HG02798 (cell line): ENCODE measurements at regions not wholly inside any gene's neighbourhood (a gene's known extent, or its start where the extent isn't known, plus 50 kb on each side); places are given as distances from the start of the nearest gene placed in this dataset.

Experiments
- ATAC-seq: cut with Tn5 transposase; IDR thresholded peaks from one replicate; pipeline ENCODE4 v1.9.1; 2021; ENCODE audit warnings: mild to moderate bottlenecking; ENCODE audit not compliant: unreplicated experiment, poor library complexity

DNA sequence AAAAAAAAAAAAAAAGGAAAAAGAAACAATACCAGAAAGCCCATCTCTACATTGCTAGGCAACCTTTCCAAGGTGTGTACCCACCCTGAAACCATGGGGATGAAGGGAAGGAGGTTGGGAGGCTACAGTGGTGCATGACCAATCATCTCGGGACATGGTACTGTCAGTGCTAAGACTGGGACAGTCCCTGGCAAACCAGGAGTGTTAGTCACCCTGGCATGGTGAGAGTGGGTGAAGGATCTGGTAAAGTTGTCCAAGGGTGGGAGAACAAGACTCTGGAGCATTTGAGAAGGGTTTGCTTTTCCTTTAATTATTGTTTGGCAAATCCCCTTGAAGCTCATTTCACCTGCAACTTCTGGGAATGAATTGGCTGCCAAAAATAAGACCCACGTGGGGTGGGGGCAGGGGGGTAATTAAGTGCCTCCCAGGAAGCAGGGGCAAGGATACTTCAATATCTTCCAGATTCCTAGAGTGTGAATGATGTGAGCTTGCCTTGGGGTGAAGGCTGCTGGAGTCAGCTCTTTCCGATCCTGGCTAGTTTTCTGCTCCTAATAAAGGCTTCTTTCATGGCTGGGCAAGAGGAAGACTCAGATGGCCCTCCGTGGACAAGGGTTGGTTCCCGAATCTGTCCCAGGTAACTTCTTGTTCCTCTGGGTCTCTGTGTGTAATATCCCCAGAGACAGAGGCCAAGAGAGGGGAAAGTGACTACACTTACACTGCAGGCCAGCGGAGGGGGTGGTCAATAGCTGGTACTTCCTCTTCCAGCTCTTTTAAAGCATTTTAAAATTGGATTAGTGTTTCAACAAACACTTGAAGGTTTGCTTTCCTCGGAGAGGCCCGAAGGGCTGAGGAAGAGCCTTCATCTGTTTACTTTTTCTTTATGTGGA lies 61.6 kb upstream of the SPRY4 start:
- ATAC-seq = no peak

DNA sequence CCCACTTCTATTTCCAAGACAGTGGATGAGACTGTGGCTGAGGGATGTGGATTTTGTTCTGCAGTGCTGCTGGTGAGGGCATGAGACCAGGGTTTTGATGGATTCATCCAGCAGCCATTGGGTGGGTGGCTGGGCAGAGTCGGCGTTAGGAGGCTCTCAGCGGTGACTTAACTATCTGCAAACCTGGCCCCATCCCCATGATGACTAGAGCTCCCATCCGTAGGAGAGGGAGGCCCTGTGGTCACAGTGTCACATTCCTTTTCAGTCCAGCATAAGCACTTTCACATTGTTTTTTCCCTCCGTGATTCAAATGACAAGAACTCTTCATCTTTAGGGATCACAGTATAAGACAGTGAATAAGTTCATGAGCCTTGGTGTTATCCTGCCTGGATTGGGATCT lies 60.4 kb upstream of the SPRY4 start:
- ATAC-seq = no peak

DNA sequence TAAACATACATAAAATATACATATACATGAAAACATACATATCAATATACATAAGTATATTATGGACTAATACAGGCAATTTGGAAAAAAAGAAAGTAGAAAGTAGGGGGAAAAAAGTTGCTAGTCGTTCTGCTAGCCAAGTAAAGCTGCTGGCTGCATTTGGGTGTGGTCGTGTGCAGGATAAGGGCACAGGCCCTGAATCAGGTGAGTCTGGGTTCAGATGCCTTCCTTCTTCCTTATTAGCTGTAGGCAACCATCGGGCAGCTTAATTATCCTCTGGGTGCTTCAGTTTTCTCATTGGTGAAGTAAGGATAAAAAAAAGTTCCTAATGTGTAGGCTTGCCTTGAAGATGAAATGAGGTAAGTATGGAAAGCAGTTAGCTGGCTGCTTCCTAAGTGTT lies 59.2 kb upstream of the SPRY4 start:
- ATAC-seq = no peak

DNA sequence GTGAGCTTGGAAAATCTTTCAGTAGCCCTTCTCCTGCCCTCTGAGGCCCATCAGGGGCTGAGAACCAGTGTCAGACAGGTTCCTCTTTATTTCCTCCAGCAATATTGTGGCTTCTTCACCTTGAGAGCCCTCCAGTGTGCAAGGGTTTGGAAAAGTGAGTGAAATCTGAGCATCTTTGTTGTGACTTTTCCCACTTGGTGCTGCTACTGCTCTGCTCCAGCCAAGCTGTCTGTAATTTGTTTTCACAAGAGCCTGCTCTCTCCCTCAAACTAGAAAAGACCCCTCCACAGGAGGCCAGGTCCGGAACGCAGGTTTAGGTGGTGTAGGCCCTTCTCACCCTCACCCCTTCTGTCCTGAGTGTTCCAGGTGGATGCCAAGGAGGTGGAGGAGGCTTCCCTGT lies 57.4 kb upstream of the SPRY4 start:
- no peak for ATAC-seq

DNA sequence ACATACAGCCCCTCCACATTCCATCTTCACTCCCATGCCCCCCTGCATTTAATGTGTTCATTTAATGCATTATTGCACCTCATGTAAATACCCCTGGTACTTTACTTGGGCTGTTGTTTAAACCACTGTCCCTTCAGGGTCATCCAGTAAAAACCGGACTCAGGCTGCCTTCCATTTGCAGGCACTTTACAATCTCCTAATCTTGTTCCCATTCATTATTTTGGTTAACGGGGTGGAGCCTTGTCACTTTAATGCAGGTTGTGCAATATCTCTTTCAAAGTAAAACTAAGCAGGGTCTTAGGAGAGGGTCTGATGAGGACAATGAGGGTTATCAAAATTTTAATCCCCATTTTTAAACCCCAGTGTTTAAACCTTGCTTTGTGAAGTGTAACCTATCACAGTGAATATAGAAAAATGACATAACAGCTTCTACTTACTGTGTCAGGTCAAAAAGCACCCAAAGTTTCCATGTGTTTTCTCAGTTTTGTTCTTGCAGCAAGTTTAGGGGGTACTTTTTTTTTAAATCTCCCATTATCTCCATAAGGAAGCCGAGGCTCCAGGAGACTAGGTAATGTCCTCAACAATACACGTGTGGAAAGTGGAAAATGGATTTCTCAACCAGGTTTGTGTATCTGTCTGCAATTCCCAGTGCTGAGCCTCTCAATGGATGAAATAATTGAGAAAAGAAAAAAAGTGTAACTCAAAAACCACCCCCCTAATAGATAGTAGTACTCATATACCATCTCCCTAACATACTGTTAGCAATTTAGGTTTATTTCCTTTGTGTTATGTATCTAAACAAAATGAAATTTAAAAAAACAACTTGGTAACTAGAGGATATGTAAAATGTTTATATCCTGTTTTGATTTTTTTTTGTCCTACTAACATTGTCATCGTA lies 54.2 kb upstream of the SPRY4 start:
- no peak for ATAC-seq

DNA sequence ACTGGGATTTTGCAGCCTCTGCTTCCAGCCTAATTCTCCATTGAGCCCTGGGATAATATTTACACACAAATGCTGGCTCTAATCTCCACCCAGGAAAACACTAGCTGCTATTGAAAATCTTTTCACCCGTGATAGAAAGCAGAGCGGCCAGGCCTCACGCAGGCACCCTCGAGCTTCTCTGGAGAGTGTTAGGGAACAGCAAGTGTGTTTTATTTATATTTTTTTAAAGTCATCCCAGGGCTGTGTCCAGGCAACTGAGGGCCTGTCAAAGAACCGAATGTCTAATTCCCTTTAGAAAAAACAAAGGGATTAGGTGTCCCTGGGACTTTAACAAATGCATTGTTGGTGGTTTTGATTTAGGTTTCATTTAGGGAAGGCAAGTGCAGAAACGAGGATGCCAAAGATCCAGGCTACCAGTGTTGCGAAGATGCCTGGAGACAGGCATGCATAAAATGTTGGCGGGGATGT lies 51.2 kb upstream of the SPRY4 start:
- no peak for ATAC-seq
